Transverse colon (tissue), 4 donors: ENCODE measurements at regions not wholly inside any gene's neighbourhood (a gene's known extent, or its start where the extent isn't known, plus 50 kb on each side); places are given as distances from the start of the nearest gene placed in this dataset.

ENCODE experiments used
- CTCF ChIP-seq, 5 experiments: fragments of 200-600 bp in 3 of 5; fragments of 450-650 bp in 2 of 5; sonication (generic) in 3 of 5; IDR thresholded peaks; 1 replicate in 2 of 5; 2 replicates in 3 of 5; pipeline ENCODE4 v1.5.1; 2016 to 2017; ENCODE audit warnings: antibody characterized with exemption in 5 of 5, inconsistent platforms in 3 of 5, mild to moderate bottlenecking in 2 of 5, moderate library complexity in 1 of 5
- EP300 ChIP-seq: sonication (generic); formaldehyde crosslinking; IDR thresholded peaks from one replicate; pipeline ENCODE4 v1.6.1; 2017; ENCODE audit warnings: antibody characterized with exemption, low read depth
- POLR2A ChIP-seq: fragments of 450-650 bp; IDR thresholded peaks from one replicate; pipeline ENCODE4 v1.6.1; 2016; ENCODE audit warnings: antibody characterized with exemption, mild to moderate bottlenecking, moderate library complexity
- POLR2AphosphoS5 ChIP-seq, 3 donors: sonication (generic); formaldehyde crosslinking; IDR thresholded peaks; one replicate each; pipeline ENCODE4 v1.6.1; 2016; ENCODE audit warnings: antibody characterized with exemption in 3 of 3

- no peak for TF ChIP-seq POLR2AphosphoS5 (IDR thresholded peaks at IDR 0.05)
- TF ChIP-seq CTCF (IDR thresholded peaks at IDR 0.05): no peak
- no peak for TF ChIP-seq EP300
- TF ChIP-seq POLR2A: no peak
Measured at GRCh38 chr5:143680672-143681259, 131.2 kb upstream of the HMHB1 start.
